ENCODE measurements at regions not wholly inside any gene's neighbourhood (a gene's known extent, or its start where the extent isn't known, plus 50 kb on each side); places are given as distances from the start of the nearest gene placed in this dataset.

DNA sequence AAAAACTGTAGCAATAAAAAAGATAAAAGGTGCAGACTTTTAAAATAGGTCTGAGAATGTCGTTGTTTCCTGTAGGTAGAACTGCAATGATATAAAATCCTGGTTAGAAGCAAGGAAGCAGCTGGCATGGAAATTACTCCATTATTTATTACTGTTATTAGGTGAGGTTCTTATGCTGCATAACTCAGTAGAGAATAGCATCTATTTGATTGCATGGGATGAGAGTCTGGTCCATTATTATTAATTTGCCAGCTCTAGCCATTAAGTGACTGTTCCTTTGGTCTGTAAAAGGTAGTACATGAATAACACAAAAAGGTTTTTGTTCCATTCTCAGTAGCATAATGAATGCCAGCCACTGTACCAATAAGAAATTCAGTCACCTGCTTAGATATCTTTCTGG is 358.6 kb downstream of the RBM43 start:
- no peak overlapping the region for H3K27ac ChIP-seq (ENCODE audit: insufficient read depth, low read depth, low read length)
- H3K9me1 ChIP-seq (replicated peaks; ENCODE audit: control insufficient read depth, extremely low read depth, insufficient read depth, low read length): no peaks in the 10 kb centered on the region
- no peak overlapping the region for H3K4me2 ChIP-seq (ENCODE audit: insufficient read depth, low read length)
- dilution Hi-C loops (cut with MboI; ENCODE audit: extremely low pct_ligation_motif_present, low sequenced_read_pairs): no loop called here
- TF ChIP-seq GATA2 (IDR thresholded peaks at IDR 0.05; ENCODE audit: insufficient read depth, insufficient read length, low read depth, low read length): no peak
- no peak for TF ChIP-seq POLR2AphosphoS5 (IDR thresholded peaks at IDR 0.05; ENCODE audit: insufficient read depth, low read depth, low read length)
- TF ChIP-seq, protein P1, sequence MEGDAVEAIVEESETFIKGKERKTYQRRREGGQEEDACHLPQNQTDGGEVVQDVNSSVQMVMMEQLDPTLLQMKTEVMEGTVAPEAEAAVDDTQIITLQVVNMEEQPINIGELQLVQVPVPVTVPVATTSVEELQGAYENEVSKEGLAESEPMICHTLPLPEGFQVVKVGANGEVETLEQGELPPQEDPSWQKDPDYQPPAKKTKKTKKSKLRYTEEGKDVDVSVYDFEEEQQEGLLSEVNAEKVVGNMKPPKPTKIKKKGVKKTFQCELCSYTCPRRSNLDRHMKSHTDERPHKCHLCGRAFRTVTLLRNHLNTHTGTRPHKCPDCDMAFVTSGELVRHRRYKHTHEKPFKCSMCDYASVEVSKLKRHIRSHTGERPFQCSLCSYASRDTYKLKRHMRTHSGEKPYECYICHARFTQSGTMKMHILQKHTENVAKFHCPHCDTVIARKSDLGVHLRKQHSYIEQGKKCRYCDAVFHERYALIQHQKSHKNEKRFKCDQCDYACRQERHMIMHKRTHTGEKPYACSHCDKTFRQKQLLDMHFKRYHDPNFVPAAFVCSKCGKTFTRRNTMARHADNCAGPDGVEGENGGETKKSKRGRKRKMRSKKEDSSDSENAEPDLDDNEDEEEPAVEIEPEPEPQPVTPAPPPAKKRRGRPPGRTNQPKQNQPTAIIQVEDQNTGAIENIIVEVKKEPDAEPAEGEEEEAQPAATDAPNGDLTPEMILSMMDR (IDR thresholded peaks at IDR 0.05; ENCODE audit: extremely low read depth in 1 of 2, insufficient read depth in 1 of 2, low read depth in 1 of 2, low read length in 2 of 2): no peak
- TF ChIP-seq, protein P2, sequence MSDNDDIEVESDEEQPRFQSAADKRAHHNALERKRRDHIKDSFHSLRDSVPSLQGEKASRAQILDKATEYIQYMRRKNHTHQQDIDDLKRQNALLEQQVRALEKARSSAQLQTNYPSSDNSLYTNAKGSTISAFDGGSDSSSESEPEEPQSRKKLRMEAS (IDR thresholded peaks at IDR 0.05; ENCODE audit: insufficient read depth, insufficient read length): no peak
- no peak for TF ChIP-seq POLR2A (IDR thresholded peaks at IDR 0.05; ENCODE audit: low read depth, low read length)
- no peak for TF ChIP-seq JUN (IDR thresholded peaks at IDR 0.05; ENCODE audit: borderline replicate concordance, insufficient read depth, insufficient read length, low read depth)
- no peak for TF ChIP-seq MYC (IDR thresholded peaks at IDR 0.05; ENCODE audit: low read depth, low read length)
- no peak for TF ChIP-seq EZH2 (IDR thresholded peaks at IDR 0.05; ENCODE audit: borderline replicate concordance, low read depth, low read length, severe bottlenecking)
- no peak for TF ChIP-seq FOS (IDR thresholded peaks at IDR 0.05; ENCODE audit: borderline replicate concordance, insufficient read depth, low read length)
- intact Hi-C loops (cut with micrococcal nuclease): no loop called here
- ChIA-PET CTCF (no interaction called here), POLR2A (no interaction called here)
- no peaks in the 10 kb centered on the region for H3K9me3 ChIP-seq (replicated peaks; ENCODE audit: control insufficient read depth, insufficient read depth, low read length)
- H3K79me2 ChIP-seq (ENCODE audit: control insufficient read depth, insufficient read depth, low read length): no peaks in the 10 kb centered on the region
- no peak overlapping the region for H3K9ac ChIP-seq (replicated peaks; ENCODE audit: extremely low read depth, insufficient read depth, low read length)
- no peak for DNase-seq (ENCODE audit: low read depth, low spot score)
- H3K4me1 ChIP-seq (ENCODE audit: control insufficient read depth, extremely low read depth, insufficient read depth, low read length): no peaks in the 10 kb centered on the region
- no peaks in the 10 kb centered on the region for H3K36me3 ChIP-seq (ENCODE audit: control insufficient read depth in 2 of 2, extremely low read depth in 1 of 2, insufficient read depth in 2 of 2, low read length in 2 of 2)
- no peak overlapping the region for H3K4me3 ChIP-seq (replicated peaks in 1 of 3; ENCODE audit: insufficient read depth in 1 of 3, low read depth in 1 of 3, low read length in 3 of 3)
- H4K20me1 ChIP-seq (replicated peaks; ENCODE audit: control insufficient read depth, extremely low read depth, insufficient read depth, low read length): no peaks in the 10 kb centered on the region
- no peak for FAIRE-seq
- H2AFZ ChIP-seq (ENCODE audit: low read depth, low read length): no peak overlapping the region
- H3K27me3 ChIP-seq (ENCODE audit: control insufficient read depth in 2 of 2, insufficient read depth in 2 of 2, low read length in 2 of 2): no peaks in the 10 kb centered on the region
- no TSS peak for BruUV-seq (replicated peaks)

Measured in endothelial cell of umbilical vein (primary cell).